MCF 10A (cell line): ENCODE measurements at regions not wholly inside any gene's neighbourhood (a gene's known extent, or its start where the extent isn't known, plus 50 kb on each side); places are given as distances from the start of the nearest gene placed in this dataset.

Experiments
- BruUV-seq: library from RNA; stranded (reverse); fragments of 400-500 nt; replicated peaks from 2 replicates; lab custom pipeline; 2021; lab: Mats Ljungman, UMichigan
- CTCF ChIA-PET: fragments of 300-600 bp; sonication (Branson Sonifier 250); formaldehyde crosslinking; extraction: SDS; loops from one replicate; lab custom pipeline; 2021; ENCODE audit warnings: antibody characterized with exemption, inconsistent platforms; lab: Yijun Ruan, JAX
- POLR2A ChIA-PET: fragments of 300-600, 350-650 bp; sonication (Branson Sonifier 250); formaldehyde crosslinking; extraction: SDS; loops from one replicate; lab custom pipeline; 2020; ENCODE audit warnings: antibody characterized with exemption, inconsistent platforms; lab: Yijun Ruan, JAX
- DNase-seq: peaks from one replicate; pipeline ENCODE4 v3.0.0-alpha.2; 2018; ENCODE audit not compliant: unreplicated experiment
- H3K27ac Mint-ChIP-seq: one replicate; pipeline ENCODE4 v1.8.0; 2022; ENCODE audit warnings: mild to moderate bottlenecking, low read depth, mixed read lengths; ENCODE audit not compliant: unreplicated experiment
- H3K27me3 Mint-ChIP-seq: one replicate; pipeline ENCODE4 v1.8.0; 2022; ENCODE audit warnings: mixed read lengths; ENCODE audit not compliant: insufficient read depth, unreplicated experiment
- H3K36me3 Mint-ChIP-seq: one replicate; pipeline ENCODE4 v1.8.0; 2022; ENCODE audit warnings: mild to moderate bottlenecking, moderate library complexity, mixed read lengths; ENCODE audit not compliant: insufficient read depth, unreplicated experiment
- H3K4me1 Mint-ChIP-seq: one replicate; pipeline ENCODE4 v1.8.0; 2022; ENCODE audit warnings: mixed read lengths; ENCODE audit not compliant: insufficient read depth, unreplicated experiment
- H3K4me3 Mint-ChIP-seq: one replicate; pipeline ENCODE4 v1.8.0; 2022; ENCODE audit warnings: mild to moderate bottlenecking, moderate library complexity, mixed read lengths; ENCODE audit not compliant: unreplicated experiment
- H3K9me3 Mint-ChIP-seq: one replicate; pipeline ENCODE4 v1.8.0; 2022; ENCODE audit warnings: mixed read lengths; ENCODE audit not compliant: unreplicated experiment
- CTCF ChIP-seq: fragments of 200-600 bp; IDR thresholded peaks from one replicate; pipeline ENCODE4 v1.8.0; 2022; ENCODE audit warnings: antibody characterized with exemption, mild to moderate bottlenecking; ENCODE audit not compliant: unreplicated experiment
- intact Hi-C: fragments of 100-400 bp; cut with micrococcal nuclease; formaldehyde crosslinking; loops from 2 replicates; pipeline ENCODE4 v1.14.1; 2022

DNA sequence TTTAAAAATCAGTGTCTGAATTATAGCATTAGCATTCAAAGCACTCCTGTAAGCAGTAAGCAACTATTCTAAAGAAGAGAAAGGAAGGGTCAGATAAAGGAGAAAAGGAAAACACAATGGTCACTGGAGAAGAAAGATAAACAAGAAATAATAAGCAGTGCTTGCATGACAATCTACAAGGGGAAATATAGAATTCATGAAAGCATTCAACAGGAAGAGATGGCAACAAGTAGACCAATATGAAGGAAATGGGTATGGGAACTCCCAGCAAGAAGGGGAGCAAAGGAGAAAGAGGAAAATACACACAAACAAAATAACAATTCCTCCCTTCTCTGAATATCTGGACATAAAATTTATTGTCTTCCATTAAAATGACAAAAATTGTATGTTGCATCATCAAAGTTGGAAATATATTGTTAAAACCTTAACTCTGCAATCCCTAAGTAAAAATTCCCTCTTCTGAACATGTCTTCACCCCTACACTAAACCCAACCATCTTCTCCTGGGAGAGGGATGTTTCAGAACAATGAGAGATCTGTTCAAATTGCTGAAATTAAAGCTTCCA is 206.3 kb upstream of the SAMSN1 start:
- TF ChIP-seq CTCF = no peak
- CTCF ChIA-PET = no interaction called here
- POLR2A ChIA-PET = no interaction called here

DNA sequence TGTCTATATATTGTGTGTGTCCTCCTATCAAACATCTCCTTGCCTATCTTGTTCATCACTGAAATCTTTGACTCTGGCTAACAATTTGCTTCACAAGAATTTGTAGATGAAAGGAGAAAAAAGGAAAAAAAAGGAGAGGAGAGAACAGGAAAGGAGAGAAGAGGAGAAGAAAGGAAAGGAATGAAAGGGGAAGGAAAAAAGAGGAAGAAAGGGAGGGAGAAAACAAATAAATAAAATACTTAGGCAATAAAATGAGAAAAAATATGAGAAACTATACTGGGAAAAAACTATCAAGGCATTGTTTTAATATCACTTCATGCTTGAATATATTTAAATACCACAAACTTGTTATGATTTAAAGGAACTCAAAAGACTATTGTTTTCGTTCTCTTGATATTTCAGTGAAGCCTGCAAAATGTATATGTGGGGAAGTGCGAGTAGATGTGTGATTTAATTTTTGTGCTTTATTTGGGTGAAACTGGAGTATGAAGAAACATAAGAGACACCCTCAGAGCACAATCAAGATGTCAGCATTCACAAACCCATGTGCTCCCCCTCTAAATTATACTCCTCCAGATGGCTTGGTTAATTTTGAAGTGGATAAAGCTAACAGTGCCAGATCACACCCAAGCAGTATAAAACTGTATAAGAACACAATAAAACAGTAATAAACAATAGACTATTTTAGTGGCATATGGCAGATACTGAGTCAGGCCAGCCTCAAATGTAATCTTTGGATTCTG is 205.7 kb upstream of the SAMSN1 start:
- DNase-seq = no peak
- no peak for TF ChIP-seq CTCF
- CTCF ChIA-PET = interaction anchor here (0.5 kb wide), 1 partner anchor 22 kb away, joined by 3 read pairs; no protein-coding TSS in a partner anchor
- intact Hi-C loops = no loop called here
- H3K9me3 Mint-ChIP-seq = no peaks in the 10 kb centered on the region
- no peaks in the 10 kb centered on the region for H3K27me3 Mint-ChIP-seq
- no peak overlapping the region for H3K27ac Mint-ChIP-seq
- H3K36me3 Mint-ChIP-seq = no peaks in the 10 kb centered on the region
- H3K4me1 Mint-ChIP-seq = no peaks in the 10 kb centered on the region
- POLR2A ChIA-PET = no interaction called here
- H3K4me3 Mint-ChIP-seq = no peak overlapping the region
- BruUV-seq = no TSS peak

More for the DNA sequence above, 206.3 kb upstream of the SAMSN1 start:
- Mint-ChIP-seq H3K4me3 (no peak overlapping the region), H3K27me3 (no peaks in the 10 kb centered on the region), H3K36me3 (no peaks in the 10 kb centered on the region), H3K4me1 (no peaks in the 10 kb centered on the region), H3K9me3 (no peaks in the 10 kb centered on the region), H3K27ac (no peak overlapping the region)
- no peak for DNase-seq
- no TSS peak for BruUV-seq
- intact Hi-C loops = no loop called here

GRCh38 chr21:14751011-14751410 is 204.9 kb upstream of the SAMSN1 start:
- no peaks in the 10 kb centered on the region for H3K9me3 Mint-ChIP-seq
- H3K4me3 Mint-ChIP-seq = no peak overlapping the region
- H3K27me3 Mint-ChIP-seq = no peaks in the 10 kb centered on the region
- TF ChIP-seq CTCF = no peak
- no peak overlapping the region for H3K27ac Mint-ChIP-seq
- ChIA-PET CTCF (interaction anchor here (0.5 kb wide), 1 partner anchor 23 kb away, joined by 3 read pairs; no protein-coding TSS in a partner anchor), POLR2A (no interaction called here)
- intact Hi-C loops = no loop called here
- H3K4me1 Mint-ChIP-seq = no peaks in the 10 kb centered on the region
- no peak for DNase-seq
- H3K36me3 Mint-ChIP-seq = no peaks in the 10 kb centered on the region
- no TSS peak for BruUV-seq

- TF ChIP-seq CTCF = no peak
- H3K27ac Mint-ChIP-seq = no peak overlapping the region
- intact Hi-C loops = no loop called here
- no peaks in the 10 kb centered on the region for H3K27me3 Mint-ChIP-seq
- DNase-seq = no peak
- ChIA-PET CTCF (interaction anchor here (1.0 kb wide), 1 partner anchor 12 kb away, joined by 3 read pairs; no protein-coding TSS in a partner anchor), POLR2A (no interaction called here)
- no peak overlapping the region for H3K4me3 Mint-ChIP-seq
- no TSS peak for BruUV-seq
- H3K9me3 Mint-ChIP-seq = no peaks in the 10 kb centered on the region
- no peaks in the 10 kb centered on the region for H3K36me3 Mint-ChIP-seq
- H3K4me1 Mint-ChIP-seq = no peaks in the 10 kb centered on the region
Measured at GRCh38 chr21:14750041-14750440, 203.9 kb upstream of the SAMSN1 start.
